Transverse colon (tissue), 4 donors: ENCODE measurements at regions not wholly inside any gene's neighbourhood (a gene's known extent, or its start where the extent isn't known, plus 50 kb on each side); places are given as distances from the start of the nearest gene placed in this dataset.

ENCODE experiments used
- CTCF ChIP-seq, 5 experiments: fragments of 200-600 bp in 3 of 5; fragments of 450-650 bp in 2 of 5; sonication (generic) in 3 of 5; IDR thresholded peaks; 1 replicate in 2 of 5; 2 replicates in 3 of 5; pipeline ENCODE4 v1.5.1; 2016 to 2017; ENCODE audit warnings: antibody characterized with exemption in 5 of 5, inconsistent platforms in 3 of 5, mild to moderate bottlenecking in 2 of 5, moderate library complexity in 1 of 5
- EP300 ChIP-seq: sonication (generic); formaldehyde crosslinking; IDR thresholded peaks from one replicate; pipeline ENCODE4 v1.6.1; 2017; ENCODE audit warnings: antibody characterized with exemption, low read depth
- POLR2A ChIP-seq: fragments of 450-650 bp; IDR thresholded peaks from one replicate; pipeline ENCODE4 v1.6.1; 2016; ENCODE audit warnings: antibody characterized with exemption, mild to moderate bottlenecking, moderate library complexity
- POLR2AphosphoS5 ChIP-seq, 3 donors: sonication (generic); formaldehyde crosslinking; IDR thresholded peaks; one replicate each; pipeline ENCODE4 v1.6.1; 2016; ENCODE audit warnings: antibody characterized with exemption in 3 of 3

- TF ChIP-seq CTCF (IDR thresholded peaks at IDR 0.05) (no peak), POLR2A (no peak), EP300 (no peak), POLR2AphosphoS5 (IDR thresholded peaks at IDR 0.05) (no peak)
Measured at GRCh38 chrX:19293606-19294325, 50.0 kb upstream of the PDHA1 start.
